NCI-H1417 treated with DMSO at 0.1 percent for 48 hours (cell line): ENCODE measurements at regions not wholly inside any gene's neighbourhood (a gene's known extent, or its start where the extent isn't known, plus 50 kb on each side); places are given as distances from the start of the nearest gene placed in this dataset.
"Not testable (repeated sequence)": the region's sequence is repeated elsewhere in the genome, so short reads cannot be mapped to it uniquely, and the experiment has no call there.

Experiments
- DNase-seq: peaks from one replicate; lab custom pipeline; 2025; lab: John Stamatoyannopoulos, UW

- no peak for DNase-seq
These were observed 1007.1 kb upstream of the WWC1 start for GRCh38 chr5:167284222-167284890.

- DNase-seq = no peak
These were observed 1005.9 kb upstream of the WWC1 start for GRCh38 chr5:167285591-167285990.

GRCh38 chr5:167286891-167287290, 1004.6 kb upstream of the WWC1 start:
- no peak for DNase-seq

- DNase-seq = no peak
These were observed 1001.0 kb upstream of the WWC1 start for GRCh38 chr5:167290478-167290877.

- no peak for DNase-seq
These were observed 996.4 kb upstream of the WWC1 start for GRCh38 chr5:167294882-167295680.

- DNase-seq = no peak
These were observed 995.8 kb upstream of the WWC1 start for GRCh38 chr5:167295681-167296005.

GRCh38 chr5:167296066-167296465, 995.4 kb upstream of the WWC1 start:
- no peak for DNase-seq

GRCh38 chr5:167296661-167297060, 994.8 kb upstream of the WWC1 start:
- no peak for DNase-seq

- not testable (repeated sequence) for DNase-seq
These were observed 991.6 kb upstream of the WWC1 start for GRCh38 chr5:167299861-167300260.

GRCh38 chr5:167303582-167303981, 987.9 kb upstream of the WWC1 start:
- DNase-seq = no peak

- DNase-seq = no peak
These were observed 986.5 kb upstream of the WWC1 start for GRCh38 chr5:167304834-167305469.

GRCh38 chr5:167305591-167306213, 985.7 kb upstream of the WWC1 start:
- no peak for DNase-seq

GRCh38 chr5:167307042-167307441, 984.4 kb upstream of the WWC1 start:
- DNase-seq = no peak

GRCh38 chr5:167308466-167308865, 983.0 kb upstream of the WWC1 start:
- DNase-seq = no peak

GRCh38 chr5:167309941-167310517, 981.4 kb upstream of the WWC1 start:
- DNase-seq = no peak

- DNase-seq = no peak
These were observed 980.1 kb upstream of the WWC1 start for GRCh38 chr5:167311340-167311739.

- no peak for DNase-seq
These were observed 979.2 kb upstream of the WWC1 start for GRCh38 chr5:167312225-167312624.

GRCh38 chr5:167315762-167316161, 975.7 kb upstream of the WWC1 start:
- DNase-seq = no peak

- no peak for DNase-seq
These were observed 973.6 kb upstream of the WWC1 start for GRCh38 chr5:167317884-167318283.

GRCh38 chr5:167319243-167319642, 972.2 kb upstream of the WWC1 start:
- no peak for DNase-seq

GRCh38 chr5:167320019-167320418, 971.4 kb upstream of the WWC1 start:
- no peak for DNase-seq

GRCh38 chr5:167332309-167332708, 959.1 kb upstream of the WWC1 start:
- DNase-seq = no peak
